IMR-90 (cell line): ENCODE measurements at regions not wholly inside any gene's neighbourhood (a gene's known extent, or its start where the extent isn't known, plus 50 kb on each side); places are given as distances from the start of the nearest gene placed in this dataset.

Experiments used
- ATAC-seq: fragments of 200-7000 bp; cut with Tn5 transposase; 2 replicates; pipeline ENCODE4 v1.9.1; 2020; ENCODE audit warnings: low read depth, mild to moderate bottlenecking, moderate library complexity
- BruUV-seq: library from RNA; stranded (reverse); fragments of 400-500 nt; replicated peaks from 2 replicates; lab custom pipeline; 2021; lab: Mats Ljungman, UMichigan
- CTCF ChIA-PET: fragments of 300-600 bp; formaldehyde crosslinking; extraction: SDS; loops from one replicate; lab custom pipeline; 2021; ENCODE audit warnings: antibody characterized with exemption; lab: Yijun Ruan, JAX
- POLR2A ChIA-PET: fragments of 300-600 bp; sonication (Branson Sonifier 250); formaldehyde crosslinking; loops from one replicate; lab custom pipeline; 2022; ENCODE audit warnings: antibody characterized with exemption; ENCODE audit not compliant: unreplicated experiment; lab: Charles Lee
- DNase-seq: peaks from one replicate; pipeline ENCODE4 v3.0.0; 2013
- H2AFZ ChIP-seq: replicated peaks from 2 replicates; pipeline ENCODE3; 2013; ENCODE audit warnings: low read length, mild to moderate bottlenecking; ENCODE audit not compliant: poor library complexity
- H2AK5ac ChIP-seq: 2 replicates; pipeline ENCODE4 v1.6.1; 2013; ENCODE audit warnings: low read depth, low read length, inconsistent platforms
- H2AK9ac ChIP-seq: replicated peaks from 2 replicates; pipeline ENCODE3; 2013; ENCODE audit warnings: mild to moderate bottlenecking, low read depth, low read length, moderate library complexity; ENCODE audit not compliant: poor library complexity
- H2BK120ac ChIP-seq: 2 replicates; pipeline ENCODE4 v1.6.1; 2013; ENCODE audit warnings: low read depth, low read length, inconsistent platforms
- H2BK15ac ChIP-seq: 3 replicates; pipeline ENCODE4 v1.6.1; 2013; ENCODE audit warnings: low read depth, low read length, inconsistent platforms
- H2BK20ac ChIP-seq: 2 replicates; pipeline ENCODE4 v1.6.1; 2013; ENCODE audit warnings: low read depth, mild to moderate bottlenecking, inconsistent platforms, low read length, moderate library complexity
- H2BK5ac ChIP-seq: 2 replicates; pipeline ENCODE4 v1.6.1; 2013; ENCODE audit warnings: mild to moderate bottlenecking, low read depth, low read length, inconsistent platforms; ENCODE audit not compliant: poor library complexity, severe bottlenecking
- H3K14ac ChIP-seq: replicated peaks from 2 replicates; pipeline ENCODE4 v1.6.1; 2013; ENCODE audit warnings: low read depth, low read length, inconsistent platforms
- H3K18ac ChIP-seq: 2 replicates; pipeline ENCODE4 v1.6.1; 2013; ENCODE audit warnings: low read depth, low read length, control low read depth
- H3K23ac ChIP-seq: 2 replicates; pipeline ENCODE4 v1.6.1; 2013; ENCODE audit warnings: low read depth, low read length, inconsistent platforms
- H3K27ac ChIP-seq: 2 replicates; pipeline ENCODE4 v1.5.1; 2013; ENCODE audit warnings: mild to moderate bottlenecking, control low read depth, low read length; ENCODE audit not compliant: insufficient read depth
- H3K27me3 ChIP-seq: 2 replicates; pipeline ENCODE4 v1.6.1; 2013; ENCODE audit warnings: low read length; ENCODE audit not compliant: control insufficient read depth, insufficient read depth
- H3K36me3 ChIP-seq: 2 replicates; pipeline ENCODE4 v1.6.1; 2013; ENCODE audit warnings: low read length, mixed read lengths; ENCODE audit not compliant: control insufficient read depth, insufficient read depth
- H3K4ac ChIP-seq: 2 replicates; pipeline ENCODE4 v1.6.1; 2013; ENCODE audit warnings: low read depth, low read length, inconsistent platforms
- H3K4me1 ChIP-seq: 2 replicates; pipeline ENCODE4 v1.6.1; 2013; ENCODE audit warnings: low read length, mixed read lengths; ENCODE audit not compliant: control insufficient read depth, insufficient read depth
- H3K4me2 ChIP-seq: 2 replicates; pipeline ENCODE4 v1.6.1; 2013; ENCODE audit warnings: low read depth, mild to moderate bottlenecking, control low read depth, low read length, moderate library complexity
- H3K4me3 ChIP-seq: 2 replicates; pipeline ENCODE4 v1.5.1; 2013; ENCODE audit warnings: low read depth, mild to moderate bottlenecking, control low read depth, low read length, moderate library complexity; ENCODE audit not compliant: insufficient read depth
- H3K56ac ChIP-seq: 2 replicates; pipeline ENCODE4 v1.6.1; 2013; ENCODE audit warnings: low read length, inconsistent platforms; ENCODE audit not compliant: insufficient read depth; ENCODE audit errors: extremely low read depth
- H3K79me1 ChIP-seq, 2 experiments: 2 replicates each; pipeline ENCODE4 v1.6.1; 2013; ENCODE audit warnings: low read length in 2 of 2, inconsistent platforms in 1 of 2, low read depth in 1 of 2
- H3K9ac ChIP-seq: 2 replicates; pipeline ENCODE4 v1.6.1; 2013; ENCODE audit warnings: low read depth, low read length, control low read depth
- H3K9me1 ChIP-seq: 2 replicates; pipeline ENCODE4 v1.6.1; 2013; ENCODE audit warnings: low read length, inconsistent platforms; ENCODE audit not compliant: insufficient read depth
- H3K9me3 ChIP-seq: 2 replicates; pipeline ENCODE4 v1.6.1; 2013; ENCODE audit warnings: low read length; ENCODE audit not compliant: control insufficient read depth, insufficient read depth
- H4K20me1 ChIP-seq: 2 replicates; pipeline ENCODE4 v1.6.1; 2013; ENCODE audit warnings: low read length, inconsistent platforms; ENCODE audit not compliant: insufficient read depth
- H4K5ac ChIP-seq: 2 replicates; pipeline ENCODE4 v1.6.1; 2013; ENCODE audit warnings: mild to moderate bottlenecking, low read depth, low read length, control low read depth
- H4K8ac ChIP-seq, 2 experiments: 2 replicates each; pipeline ENCODE4 v1.6.1; 2013; ENCODE audit warnings: low read depth in 2 of 2, low read length in 2 of 2, control low read depth in 1 of 2, inconsistent platforms in 1 of 2
- H4K91ac ChIP-seq: 2 replicates; pipeline ENCODE4 v1.6.1; 2013; ENCODE audit warnings: low read depth, low read length, inconsistent platforms; ENCODE audit not compliant: insufficient read depth
- CEBPB ChIP-seq: IDR thresholded peaks from 2 replicates; pipeline ENCODE4 v1.6.1; 2012; ENCODE audit warnings: low read depth, low read length, improper control_type of control experiment
- CHD1 ChIP-seq: IDR thresholded peaks from 2 replicates; pipeline ENCODE4 v1.6.1; 2012; ENCODE audit warnings: low read depth, low read length, improper control_type of control experiment
- CTCF ChIP-seq: conservative IDR thresholded peaks from 2 replicates; pipeline ENCODE4 v1.5.1; 2012; ENCODE audit warnings: mild to moderate bottlenecking, low read depth, low read length, improper control_type of control experiment
- ELK1 ChIP-seq: fragments of 150-350 bp; IDR thresholded peaks from 2 replicates; pipeline ENCODE4 v1.6.1; 2016; ENCODE audit warnings: low read depth, mild to moderate bottlenecking, low read length, moderate library complexity, borderline replicate concordance
- FOS ChIP-seq: fragments of 150-350 bp; IDR thresholded peaks from 2 replicates; pipeline ENCODE4 v1.6.1; 2016; ENCODE audit warnings: low read depth, low read length
- MAFK ChIP-seq: IDR thresholded peaks from 2 replicates; pipeline ENCODE4 v1.6.1; 2012; ENCODE audit warnings: low read depth, low read length, improper control_type of control experiment
- NFE2L2 ChIP-seq: fragments of 150-350 bp; IDR thresholded peaks from 2 replicates; pipeline ENCODE4 v1.6.1; 2016; ENCODE audit warnings: low read depth, mild to moderate bottlenecking, low read length
- RAD21 ChIP-seq: IDR thresholded peaks from 2 replicates; pipeline ENCODE4 v1.6.1; 2012; ENCODE audit warnings: low read length, improper control_type of control experiment
- RCOR1 ChIP-seq: IDR thresholded peaks from 2 replicates; pipeline ENCODE4 v1.6.1; 2012; ENCODE audit warnings: mild to moderate bottlenecking, low read length, improper control_type of control experiment; ENCODE audit not compliant: insufficient replicate concordance
- RFX5 ChIP-seq: IDR thresholded peaks from 2 replicates; pipeline ENCODE4 v1.8.0; 2012; ENCODE audit warnings: low read depth, mild to moderate bottlenecking, low read length, moderate library complexity
- USF2 ChIP-seq: fragments of 150-350 bp; IDR thresholded peaks from 2 replicates; pipeline ENCODE4 v1.6.1; 2017; ENCODE audit warnings: mild to moderate bottlenecking, antibody characterized with exemption, low read length, low read depth
- WGBS, 2 experiments: methylation state at CpG; one replicate each; pipeline versions ENCODE4 v1.1.5 to v1.1.7; 2013; ENCODE audit warnings: missing lambda C conversion rate in 2 of 2; ENCODE audit not compliant: insufficient read length in 1 of 2; ENCODE audit errors: extremely low coverage in 2 of 2; 5-methylcytosine and 5-hydroxymethylcytosine counted together
- dilution Hi-C: fragments of 300-500 bp; cut with HindIII; formaldehyde crosslinking; loops from one replicate; pipeline ENCODE4 v1.14.3; 2018; ENCODE audit warnings: low sequenced_read_pairs; ENCODE audit not compliant: unreplicated experiment
- in situ Hi-C: fragments of 300-500 bp; cut with MboI; formaldehyde crosslinking; loops from 3 replicates; pipeline ENCODE4 v1.14.3; 2019; ENCODE audit warnings: low sequenced_read_pairs, inconsistent platforms, mixed read lengths
- intact Hi-C: fragments of 100-400 bp; cut with micrococcal nuclease; formaldehyde crosslinking; loops from 2 replicates; pipeline ENCODE4 v1.10.0; 2022

GRCh38 chr2:44084850-44085249, 83.8 kb upstream of the PPM1B start:
- Histone ChIP-seq H3K4me2 (no peak overlapping the region), H2BK15ac (no peak overlapping the region), H3K56ac (no peak overlapping the region), H2AK9ac (no peak overlapping the region), H3K36me3 (no peaks in the 10 kb centered on the region), H4K91ac (no peak overlapping the region), H3K79me1 (0 out of 4 replicates have a peak, but pooled peaks cover 0 to 3% of the 10 kb centered on the region in 2 experiments), H4K20me1 (no peaks in the 10 kb centered on the region), H4K8ac (no peak overlapping the region), H2AK5ac (no peak overlapping the region), H3K27ac (no peak overlapping the region), H3K4me1 (peaks cover 2% of the 10 kb centered on the region; the same call in 1 of the 2 replicates), H2AFZ (no peak overlapping the region), H3K18ac (no peak overlapping the region), H3K9ac (no peak overlapping the region), H2BK120ac (no peak overlapping the region), H3K14ac (no peak overlapping the region), H3K4ac (no peak overlapping the region), H2BK20ac (no peak overlapping the region), H4K5ac (no peak overlapping the region), H3K23ac (no peak overlapping the region), H3K4me3 (no peak overlapping the region), H3K9me3 (no peaks in the 10 kb centered on the region), H3K27me3 (peaks cover 4% of the 10 kb centered on the region), H2BK5ac (no peak overlapping the region), H3K9me1 (no peaks in the 10 kb centered on the region; the same call in 1 of the 2 replicates)
- dilution Hi-C loops (no loop called here), intact Hi-C loops (loop anchor here (5.0 to 10.0 kb wide), 2 partner anchors 280 to 302 kb away; partner anchors contain the start of genes CAMKMT and PREPL), in situ Hi-C loops (loop anchor here (25.0 kb wide), 1 partner anchor 202 kb away; the partner anchor contains the start of gene SLC3A1)
- WGBS, 2 experiments: no CpG with 5 or more reads among the region's 5 CpGs
- TF ChIP-seq RCOR1 (no peak), ELK1 (no peak), CHD1 (no peak), RFX5 (no peak), USF2 (no peak), MAFK (no peak), RAD21 (no peak), NFE2L2 (no peak), CEBPB (no peak), FOS (no peak), CTCF (no peak)
- no TSS peak for BruUV-seq
- ATAC-seq: no peak
- no peak for DNase-seq
- CTCF ChIA-PET: interaction anchor here (0.7 kb wide), 1 partner anchor 1526 kb away, joined by 3 read pairs; no protein-coding TSS in a partner anchor
- POLR2A ChIA-PET: no interaction called here
